ENCODE measurements at regions not wholly inside any gene's neighbourhood (a gene's known extent, or its start where the extent isn't known, plus 50 kb on each side); places are given as distances from the start of the nearest gene placed in this dataset.

DNA sequence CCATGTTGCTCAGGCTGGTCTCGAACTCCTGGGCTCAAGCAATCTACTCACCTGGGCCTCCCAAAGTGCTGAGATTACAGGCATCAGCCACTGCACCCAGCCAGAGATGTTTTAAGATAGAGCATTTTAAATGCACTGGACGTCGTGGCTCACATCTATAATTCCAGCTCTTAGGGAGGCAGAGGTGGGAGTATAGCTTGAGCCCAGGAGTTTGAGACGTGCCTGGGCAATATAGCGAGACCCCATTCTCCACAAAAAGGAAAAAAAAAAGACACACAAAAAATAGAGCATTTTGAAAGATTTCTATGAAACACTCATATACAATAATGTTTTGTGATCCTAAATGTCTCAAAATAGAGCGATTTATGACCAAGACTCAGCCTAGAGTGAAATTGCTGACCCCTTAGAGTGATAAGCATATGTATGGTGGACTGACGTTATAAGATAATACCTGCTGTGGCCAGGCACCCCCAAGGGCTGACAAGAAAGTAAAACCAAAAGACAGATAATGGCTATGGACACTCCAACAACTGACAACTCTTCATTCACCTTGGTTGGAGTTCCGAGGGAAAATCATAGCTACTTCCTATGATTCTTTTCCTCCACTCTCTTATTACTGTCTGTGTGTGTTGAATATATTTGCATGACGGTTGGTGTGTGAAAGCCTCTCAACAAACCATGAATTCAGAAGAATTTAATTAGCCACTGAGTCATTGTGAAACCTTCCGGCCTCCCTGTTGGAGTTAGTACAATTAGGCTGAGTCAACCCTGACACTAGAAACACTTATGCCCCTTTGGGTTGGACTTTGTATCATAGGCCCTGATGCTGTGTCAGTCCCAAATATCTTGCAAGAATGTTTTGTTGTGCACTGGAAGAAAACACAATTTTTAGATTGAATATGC is 526.5 kb upstream of the NUDT12 start:
- no peak for ATAC-seq (ENCODE audit: insufficient read depth, low FRiP score)
- TF ChIP-seq CTCF (IDR thresholded peaks at IDR 0.05; ENCODE audit: control extremely low read depth, extremely low read depth): no peak
- no peak overlapping the region for H3K9ac ChIP-seq (ENCODE audit: insufficient read depth in 1 of 2, low read length in 2 of 2)
- H3K4me1 ChIP-seq (ENCODE audit: control insufficient read depth in 5 of 5, insufficient read depth in 5 of 5, low read length in 5 of 5): no peaks in the 10 kb centered on the region
- no peak overlapping the region for H3K27ac ChIP-seq (ENCODE audit: low read depth in 1 of 2, low read length in 1 of 2)
- no peaks in the 10 kb centered on the region for H3K27me3 ChIP-seq (ENCODE audit: control insufficient read depth in 3 of 3, insufficient read depth in 3 of 3, low read length in 2 of 3)
- H3K36me3 ChIP-seq (ENCODE audit: control insufficient read depth in 4 of 4, insufficient read depth in 4 of 4, low read length in 4 of 4): no peaks in the 10 kb centered on the region
- peaks cover 0 to 2% (median 0%) of the 10 kb centered on the region in 4 donors for H3K9me3 ChIP-seq (ENCODE audit: control insufficient read depth in 4 of 4, insufficient read depth in 3 of 4, low read length in 3 of 4)
- H3K4me3 ChIP-seq: no peak overlapping the region
- 85 to 88% methylated on average over 10 of the region's 10 CpGs for WGBS, 2 donors
- no peak for DNase-seq

DNA sequence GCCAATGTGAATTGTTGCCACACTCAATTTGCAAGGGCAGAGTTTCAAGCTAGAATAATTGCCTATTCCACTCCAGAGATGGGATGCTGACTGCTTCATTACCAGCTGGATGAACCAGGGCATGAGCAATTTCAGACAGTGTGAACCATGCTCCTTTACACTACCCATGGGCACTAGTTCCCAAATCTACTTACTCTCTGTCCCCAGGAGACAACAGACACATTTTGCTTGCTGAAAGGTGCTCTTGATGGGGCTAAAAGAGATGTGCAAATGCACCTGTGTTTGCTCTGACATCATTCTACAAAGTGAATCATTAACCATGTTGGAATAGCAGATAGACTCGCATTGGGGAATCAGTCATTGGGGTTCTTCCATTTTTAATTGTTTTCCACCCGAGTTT is 522.3 kb upstream of the NUDT12 start:
- H3K27me3 ChIP-seq (ENCODE audit: control insufficient read depth in 3 of 3, insufficient read depth in 3 of 3, low read length in 2 of 3): no peaks in the 10 kb centered on the region
- H3K9ac ChIP-seq (ENCODE audit: insufficient read depth in 1 of 2, low read length in 2 of 2): no peak overlapping the region
- no peak for ATAC-seq (ENCODE audit: insufficient read depth, low FRiP score)
- no peak overlapping the region for H3K4me3 ChIP-seq
- H3K27ac ChIP-seq (ENCODE audit: low read depth in 1 of 2, low read length in 1 of 2): no peak overlapping the region
- 65 to 81% methylated on average over 2 of the region's 2 CpGs for WGBS, 2 donors
- no peaks in the 10 kb centered on the region for H3K36me3 ChIP-seq (ENCODE audit: control insufficient read depth in 4 of 4, insufficient read depth in 4 of 4, low read length in 4 of 4)
- no peaks in the 10 kb centered on the region for H3K4me1 ChIP-seq (ENCODE audit: control insufficient read depth in 5 of 5, insufficient read depth in 5 of 5, low read length in 5 of 5)
- TF ChIP-seq CTCF (IDR thresholded peaks at IDR 0.05; ENCODE audit: control extremely low read depth, extremely low read depth): no peak
- DNase-seq: no peak
- peaks cover 0 to 2% (median 0%) of the 10 kb centered on the region in 4 donors for H3K9me3 ChIP-seq (ENCODE audit: control insufficient read depth in 4 of 4, insufficient read depth in 3 of 4, low read length in 3 of 4)

DNA sequence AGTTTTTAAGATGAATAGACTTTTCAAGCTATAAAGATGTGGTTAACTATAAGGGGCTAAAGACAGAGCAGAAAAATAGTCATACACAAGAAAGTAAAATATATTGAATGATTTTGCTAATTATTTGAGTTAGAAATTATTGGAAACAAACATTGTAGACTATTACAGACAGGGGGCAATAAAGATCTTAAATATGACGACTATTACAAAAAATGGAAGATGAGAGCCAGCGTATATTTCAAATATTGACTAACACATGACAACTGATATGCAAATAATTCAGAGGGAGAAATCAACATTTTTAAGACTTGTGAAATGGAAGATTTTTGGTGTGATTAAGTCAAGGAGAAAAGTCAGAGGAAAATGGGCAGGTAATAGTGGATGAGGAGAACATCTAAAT is 520.2 kb upstream of the NUDT12 start:
- Histone ChIP-seq H3K9ac (ENCODE audit: insufficient read depth in 1 of 2, low read length in 2 of 2) (no peak overlapping the region), H3K9me3 (ENCODE audit: control insufficient read depth in 4 of 4, insufficient read depth in 3 of 4, low read length in 3 of 4) (peaks cover 0 to 2% (median 0%) of the 10 kb centered on the region in 4 donors), H3K27me3 (ENCODE audit: control insufficient read depth in 3 of 3, insufficient read depth in 3 of 3, low read length in 2 of 3) (no peaks in the 10 kb centered on the region), H3K36me3 (ENCODE audit: control insufficient read depth in 4 of 4, insufficient read depth in 4 of 4, low read length in 4 of 4) (no peaks in the 10 kb centered on the region), H3K4me3 (no peak overlapping the region), H3K27ac (ENCODE audit: low read depth in 1 of 2, low read length in 1 of 2) (no peak overlapping the region), H3K4me1 (ENCODE audit: control insufficient read depth in 5 of 5, insufficient read depth in 5 of 5, low read length in 5 of 5) (no peaks in the 10 kb centered on the region)
- ATAC-seq (ENCODE audit: insufficient read depth, low FRiP score) (no peak), DNase-seq (no peak)
- TF ChIP-seq CTCF (IDR thresholded peaks at IDR 0.05; ENCODE audit: control extremely low read depth, extremely low read depth): no peak
- WGBS, 2 donors: 91 to 96% methylated on average over 2 of the region's 2 CpGs
